Frontal cortex (tissue), 3 donors: ENCODE measurements at regions not wholly inside any gene's neighbourhood (a gene's known extent, or its start where the extent isn't known, plus 50 kb on each side); places are given as distances from the start of the nearest gene placed in this dataset.
"Not testable (repeated sequence)": the region's sequence is repeated elsewhere in the genome, so short reads cannot be mapped to it uniquely, and the experiment has no call there.

Experiments
- DNase-seq, 2 donors: peaks; one replicate each; pipeline ENCODE4 v3.0.0; 2012; ENCODE audit warnings: low spot score in 2 of 2
- FAIRE-seq: peaks from 2 replicates; lab custom pipeline; 2012; peaks lifted over from hg19 to GRCh38; lab: Jason Lieb, UNC
- donor health status: control.
- donor health status: control.
- donor health status: control.

- no peak for FAIRE-seq
These were observed 459.8 kb upstream of the SEL1L start for GRCh38 chr14:81993432-81993831.

DNA sequence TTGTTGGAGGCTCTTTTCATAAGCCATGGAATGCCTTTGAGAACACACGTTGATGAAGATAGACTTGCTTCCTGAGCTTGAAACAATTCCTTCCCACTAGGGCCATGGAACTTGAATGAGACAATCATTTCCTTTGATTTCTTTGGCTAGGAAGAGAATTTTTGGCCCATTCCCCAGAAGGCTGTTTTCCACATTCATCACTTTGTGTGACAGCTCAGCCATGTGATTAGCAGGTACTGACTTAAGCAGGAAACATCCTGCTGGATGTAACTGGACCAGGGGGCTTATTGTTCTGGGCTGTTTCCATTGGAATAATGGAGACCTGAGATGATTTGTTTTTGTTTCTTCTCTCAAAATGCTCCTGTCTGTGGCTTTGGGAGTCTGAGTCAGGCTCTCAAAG, 469.8 kb upstream of the SEL1L start:
- no peak for DNase-seq
- FAIRE-seq, result no peak

More at GRCh38 chr14:81993432-81993831, 459.8 kb upstream of the SEL1L start:
- DNase-seq, result no peak

DNA sequence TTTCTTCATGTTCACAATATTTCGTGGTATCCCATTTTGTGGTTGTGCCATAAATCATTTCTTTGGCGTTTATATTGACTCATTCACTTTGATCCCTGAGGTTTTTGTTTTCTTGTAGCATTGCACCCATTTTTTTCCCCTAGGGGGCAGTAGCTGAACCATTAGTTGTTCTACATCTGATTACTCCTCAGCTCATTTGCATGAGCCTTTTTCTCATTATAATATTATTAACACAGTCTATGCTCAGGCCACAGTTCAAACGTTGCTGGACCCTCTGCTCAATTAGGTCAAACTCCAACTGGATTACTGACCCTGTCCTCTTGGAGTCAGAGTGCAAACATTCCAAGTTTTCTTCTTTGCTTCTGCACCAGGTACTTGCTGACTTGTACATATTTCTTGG, 475.4 kb upstream of the SEL1L start:
- FAIRE-seq (no peak), DNase-seq (no peak)

GRCh38 chr14:82009993-82010392, 476.3 kb upstream of the SEL1L start:
- no peak for DNase-seq
- FAIRE-seq, result no peak

DNA sequence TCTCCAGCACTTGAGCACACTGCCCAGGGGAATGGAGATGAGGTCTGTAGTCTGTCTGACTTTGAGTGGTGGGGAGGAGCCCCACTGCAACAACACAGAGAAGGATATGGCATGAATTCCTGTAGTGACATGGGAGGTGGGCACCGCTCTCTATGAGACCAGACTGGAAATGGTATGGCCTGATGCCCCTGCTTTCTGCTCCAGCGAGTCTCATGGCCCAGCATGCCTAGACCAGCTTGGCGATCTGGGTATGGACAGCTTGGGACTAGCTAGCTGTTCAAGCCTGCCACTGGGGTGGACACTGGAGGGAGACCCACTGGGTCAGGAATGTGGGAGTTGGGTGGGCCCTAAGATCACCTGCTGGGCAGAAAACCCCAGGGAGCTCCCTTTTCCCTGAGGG, 477.8 kb upstream of the SEL1L start:
- FAIRE-seq (no peak), DNase-seq (no peak)

DNA sequence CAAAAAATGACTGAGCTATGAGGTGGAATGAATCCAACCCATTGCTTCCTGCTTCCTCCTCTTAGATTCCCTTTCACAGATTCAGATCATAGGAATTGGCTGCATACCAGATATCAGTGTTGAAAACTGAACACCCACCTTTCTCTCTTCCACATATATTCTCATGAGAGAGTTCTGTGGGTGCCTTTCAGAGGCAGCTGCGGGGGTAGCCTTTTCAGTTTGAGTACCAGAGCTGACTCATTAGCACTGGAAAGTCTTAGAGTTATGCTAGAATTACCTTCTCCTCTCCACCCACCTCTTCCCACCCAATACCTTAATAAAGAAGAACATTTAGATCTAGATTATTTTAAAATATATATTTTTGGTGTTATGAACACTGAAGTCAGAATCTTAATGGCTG, 495.4 kb upstream of the SEL1L start:
- FAIRE-seq (no peak), DNase-seq (no peak)

DNA sequence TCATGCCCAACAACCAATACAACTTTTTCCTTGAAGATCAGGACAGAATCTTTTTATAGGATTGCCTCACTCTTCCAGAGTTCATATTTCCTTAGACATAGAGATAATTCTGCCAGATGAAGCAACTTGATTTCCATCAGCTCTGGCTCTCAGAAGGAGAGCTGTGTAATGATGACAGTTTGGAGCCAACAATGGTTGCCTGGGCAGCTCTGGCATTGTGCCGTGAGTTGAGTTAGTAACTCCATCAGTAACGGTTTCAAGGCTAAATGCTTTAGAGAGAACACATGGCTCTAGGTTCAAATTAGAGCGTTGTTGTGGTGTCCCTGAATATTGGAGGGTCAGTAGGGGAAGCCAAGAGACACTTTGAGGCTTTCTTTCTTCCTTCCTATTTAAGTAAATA, 501.7 kb upstream of the SEL1L start:
- no peak for DNase-seq
- no peak for FAIRE-seq

GRCh38 chr14:82038066-82038465, 504.4 kb upstream of the SEL1L start:
- FAIRE-seq, DNase-seq: not testable (repeated sequence)

GRCh38 chr14:82045339-82045738, 511.7 kb upstream of the SEL1L start:
- DNase-seq, result no peak
- no peak for FAIRE-seq

DNA sequence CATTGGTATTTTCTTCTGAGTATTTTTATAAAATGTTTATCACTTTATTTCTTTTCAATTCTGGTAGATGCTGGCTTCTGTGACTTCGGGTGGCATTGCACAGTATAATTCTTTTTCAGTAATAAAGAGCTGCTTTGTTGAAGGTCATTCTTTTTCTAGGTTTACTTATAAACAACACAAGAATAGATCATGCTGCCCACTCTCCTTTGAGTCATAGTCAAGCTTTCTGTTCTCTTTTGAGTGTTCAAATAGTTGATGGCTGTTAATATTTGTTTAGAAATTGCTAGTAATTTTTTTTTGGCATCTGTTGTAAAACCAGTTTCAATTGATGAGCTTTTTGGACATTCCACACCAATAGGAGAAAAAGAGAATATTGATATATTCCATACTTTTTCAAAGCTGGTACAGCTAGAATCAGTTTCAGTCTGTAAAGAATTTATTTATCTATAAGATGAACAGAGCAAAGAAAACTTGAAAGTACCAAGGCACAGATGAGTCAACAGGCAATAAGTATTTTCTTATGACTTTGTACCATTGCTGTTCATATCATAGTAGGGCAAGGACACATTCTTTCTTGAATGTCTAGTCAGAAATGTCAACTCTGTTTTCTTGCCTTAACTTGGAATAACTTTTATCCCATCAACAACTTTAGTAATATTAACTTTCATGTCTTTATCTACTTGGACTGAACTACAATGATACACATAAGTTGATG, 513.0 kb upstream of the SEL1L start:
- no peak for FAIRE-seq

DNA sequence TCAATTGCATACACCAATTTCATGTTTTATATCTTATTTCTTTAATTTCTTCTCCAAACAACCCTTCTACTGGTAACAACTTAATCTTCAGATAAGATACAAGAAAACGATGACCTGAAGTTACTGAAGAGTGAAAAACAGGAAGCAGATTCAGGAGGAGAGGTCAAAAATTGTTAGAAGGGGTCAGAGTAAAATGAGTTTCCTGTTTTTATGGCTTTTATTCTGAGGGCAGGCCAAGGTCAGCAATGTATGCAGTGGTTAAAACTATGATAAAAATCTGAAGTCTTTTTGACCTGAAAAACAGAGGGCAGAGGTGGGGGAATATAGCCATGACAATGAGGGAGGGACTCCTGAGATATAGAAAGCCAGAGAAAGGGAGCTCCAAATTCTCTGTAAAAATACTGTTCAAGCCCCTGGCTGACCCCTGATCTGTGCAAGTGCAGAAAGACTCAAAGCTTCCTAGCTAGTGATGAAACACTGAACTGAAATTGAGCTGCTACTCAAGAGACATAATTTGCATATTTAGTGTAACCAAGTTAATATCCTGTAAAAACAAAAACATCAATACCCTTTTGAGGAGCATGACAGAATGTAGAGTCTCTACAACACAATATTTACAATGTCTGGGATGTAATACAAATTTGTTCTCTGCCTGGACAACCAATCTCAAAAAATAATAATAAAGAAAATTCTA, 514.3 kb upstream of the SEL1L start:
- DNase-seq (no peak), FAIRE-seq (no peak)

More for the DNA sequence above, 513.0 kb upstream of the SEL1L start:
- DNase-seq, result no peak

DNA sequence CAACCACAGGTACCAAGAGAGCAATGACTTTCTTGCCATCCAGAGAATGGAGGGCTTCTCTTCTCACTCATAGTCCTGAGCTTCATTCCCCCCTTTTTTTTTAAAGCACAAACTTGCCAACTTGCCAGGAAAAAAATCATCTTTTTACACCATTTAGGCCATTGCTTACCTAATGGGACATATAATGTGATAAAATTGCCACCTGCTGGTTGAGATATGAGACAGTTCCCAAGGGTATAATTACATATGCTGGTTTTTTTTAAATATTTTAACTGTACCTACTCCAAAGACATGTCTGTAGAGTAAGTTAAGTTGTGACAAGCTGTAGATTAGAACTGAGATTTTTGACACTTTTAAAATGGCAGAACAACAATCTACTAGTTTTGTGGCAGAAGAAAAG, 519.1 kb upstream of the SEL1L start:
- FAIRE-seq, result no peak
- no peak for DNase-seq

DNA sequence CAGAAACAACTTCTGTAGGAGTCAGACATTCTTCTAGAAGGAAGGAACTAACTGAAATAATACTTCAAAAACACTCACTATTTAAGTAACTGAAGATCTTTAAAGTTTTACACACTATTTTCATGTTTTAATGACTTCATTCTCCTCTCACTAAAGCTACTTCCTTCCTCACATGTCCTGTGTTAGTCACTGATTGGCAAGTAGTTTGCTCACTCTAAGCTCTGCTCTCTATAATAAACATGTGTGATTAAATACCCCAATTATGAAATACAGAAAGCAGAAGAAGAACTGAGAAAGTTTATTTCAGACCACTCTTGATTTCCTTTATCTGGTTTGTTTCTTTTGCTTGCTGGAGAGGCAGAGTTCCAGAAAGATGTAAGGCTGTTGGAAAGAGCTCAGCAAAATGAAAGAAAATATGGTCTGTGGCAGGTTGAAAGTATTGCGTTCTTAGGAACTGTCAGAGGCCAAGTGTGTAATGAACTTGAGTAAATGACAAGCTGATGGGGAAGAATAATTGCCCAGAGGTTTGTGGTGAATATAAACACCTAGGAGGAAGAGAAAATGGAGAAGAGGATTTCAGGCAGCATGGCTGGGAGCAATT, 522.0 kb upstream of the SEL1L start:
- no peak for DNase-seq
- no peak for FAIRE-seq

- FAIRE-seq (no peak), DNase-seq (no peak)
These were observed 526.6 kb upstream of the SEL1L start for GRCh38 chr14:82060219-82060618.

DNA sequence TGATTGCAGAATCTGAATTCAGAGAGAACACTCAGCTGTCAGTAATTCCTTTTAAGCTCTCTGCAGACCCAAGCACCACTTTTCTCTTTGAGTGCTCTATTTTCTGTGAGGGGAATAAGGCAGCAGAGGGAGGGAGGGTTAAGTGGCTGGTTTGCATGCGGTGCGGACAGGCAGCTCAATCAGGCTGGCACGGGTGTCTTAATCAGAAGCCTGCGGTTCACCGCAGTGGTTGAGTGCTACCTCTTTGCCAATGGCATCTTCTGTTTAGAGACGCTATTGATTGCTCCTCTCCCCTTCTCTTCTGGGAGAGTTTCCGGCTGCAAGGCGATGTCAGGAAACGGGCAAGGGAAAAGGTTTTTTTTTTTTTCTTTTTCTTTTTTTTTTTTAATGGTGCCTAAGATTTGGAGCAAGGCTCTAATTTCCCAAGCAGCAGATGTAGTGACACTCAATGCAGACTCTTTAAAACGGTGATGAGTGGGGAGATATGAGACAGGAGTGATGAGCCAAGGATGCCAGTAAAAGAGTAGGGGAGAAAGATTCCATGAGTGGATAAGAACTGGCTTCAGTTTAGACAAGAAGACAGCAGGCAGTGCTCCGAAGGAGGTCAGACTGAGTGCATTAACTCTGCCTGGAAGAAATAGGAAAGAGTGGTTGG, 533.7 kb upstream of the SEL1L start:
- FAIRE-seq (no peak), DNase-seq (no peak)

GRCh38 chr14:82070040-82070439, 536.4 kb upstream of the SEL1L start:
- no peak for DNase-seq
- FAIRE-seq, result no peak

- DNase-seq (no peak), FAIRE-seq (no peak)
These were observed 537.1 kb upstream of the SEL1L start for GRCh38 chr14:82070753-82071152.

DNA sequence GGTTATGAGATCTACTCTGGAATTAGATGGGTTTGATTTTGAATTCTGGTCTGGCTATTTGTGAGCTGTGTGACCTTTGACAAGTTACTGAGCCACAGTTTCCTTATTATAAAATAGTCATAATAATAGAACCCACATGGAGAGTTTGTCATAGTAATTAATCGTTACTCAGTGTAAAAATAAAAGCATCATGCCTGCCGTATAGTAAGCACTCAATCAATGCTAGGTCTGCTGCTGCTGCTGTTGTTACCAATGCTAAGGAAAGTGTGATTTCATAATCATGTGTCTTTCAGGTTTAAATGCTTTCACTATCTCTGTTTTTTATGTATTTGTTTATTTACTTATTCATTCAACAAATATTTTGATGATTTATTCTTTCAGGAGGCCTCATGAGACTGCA, 539.9 kb upstream of the SEL1L start:
- DNase-seq (no peak), FAIRE-seq (no peak)

DNA sequence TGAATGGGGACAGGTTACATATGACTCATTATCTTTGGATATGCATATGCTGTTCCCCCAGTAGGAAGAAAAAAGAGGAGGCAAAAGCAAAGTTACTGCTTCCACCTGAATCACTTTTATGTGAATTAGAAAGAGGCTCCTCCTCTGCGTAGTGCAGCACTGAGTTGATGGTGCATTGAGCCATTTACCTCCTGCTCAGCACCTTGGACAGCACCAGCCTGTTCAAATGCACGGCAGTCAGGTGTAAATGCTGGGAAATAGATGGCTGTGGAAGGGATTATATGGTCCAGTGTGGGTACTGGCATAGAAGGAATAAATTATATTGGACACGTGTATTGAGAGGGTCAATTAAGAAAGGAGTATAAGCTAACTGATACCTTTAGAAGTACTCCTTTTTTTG, 541.9 kb upstream of the SEL1L start:
- DNase-seq (no peak), FAIRE-seq (no peak)

DNA sequence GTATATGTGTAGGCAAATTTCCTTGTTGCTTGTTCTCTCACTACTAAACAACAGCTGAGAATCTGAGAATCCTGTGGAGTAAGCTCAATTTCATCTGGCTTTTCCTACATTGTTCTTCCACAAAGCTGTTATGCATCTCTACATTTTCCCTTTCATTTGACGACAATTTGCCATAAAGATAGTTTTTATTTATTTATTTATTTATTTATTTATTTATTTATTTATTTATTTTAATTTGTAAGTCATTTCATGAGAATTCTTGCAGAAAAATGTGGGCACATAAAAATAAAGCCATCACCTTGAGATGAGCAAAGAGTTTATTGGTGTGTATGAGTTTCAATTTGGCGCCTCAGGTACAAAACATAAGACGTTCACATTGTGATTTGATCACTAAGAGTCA, 545.9 kb upstream of the SEL1L start:
- FAIRE-seq (no peak), DNase-seq (no peak)

DNA sequence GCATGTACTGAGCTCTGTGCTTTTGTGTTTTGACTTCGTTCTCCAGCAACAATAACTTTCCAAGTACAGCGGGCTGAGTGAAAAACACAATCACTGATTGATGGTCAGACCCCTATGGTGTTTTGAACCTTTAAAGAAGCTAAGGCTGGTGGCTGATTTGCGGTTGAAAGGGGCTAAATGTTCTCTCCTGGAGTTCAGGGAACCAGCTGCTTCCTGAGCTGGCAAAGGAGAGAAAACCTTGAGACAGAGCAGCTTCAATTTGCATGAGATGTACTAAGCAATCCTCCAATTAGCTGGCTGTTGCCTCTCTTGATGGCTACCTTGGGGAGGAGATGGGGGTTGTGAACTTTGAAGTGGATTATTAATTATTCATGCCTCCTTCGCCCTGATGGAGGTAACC, 546.7 kb upstream of the SEL1L start:
- DNase-seq, result no peak
- no peak for FAIRE-seq
